CD14-positive monocyte (primary cell): ENCODE measurements at regions not wholly inside any gene's neighbourhood (a gene's known extent, or its start where the extent isn't known, plus 50 kb on each side); places are given as distances from the start of the nearest gene placed in this dataset.

Source experiments
- DNase-seq, 3 donors: peaks; one replicate each; pipeline ENCODE4 v3.0.0-alpha.2; 2011 to 2022
- H2AFZ ChIP-seq: 2 replicates; pipeline ENCODE4 v1.6.0; 2012; ENCODE audit warnings: mild to moderate bottlenecking, low read depth, low read length, inconsistent platforms; ENCODE audit not compliant: insufficient read depth, poor library complexity, severe bottlenecking
- H3K27ac ChIP-seq, 2 donors: 1 replicate in 1 of 2; 2 replicates in 1 of 2; pipeline ENCODE4 v1.5.1; 2012 to 2013; ENCODE audit warnings: low read length in 2 of 2, control low read depth in 1 of 2, inconsistent platforms in 1 of 2, low read depth in 1 of 2, mild to moderate bottlenecking in 1 of 2
- H3K27me3 ChIP-seq, 2 donors: one replicate each; pipeline versions ENCODE4 v1.6.0 to v1.6.1; 2011 to 2013; ENCODE audit warnings: low read length in 2 of 2; ENCODE audit not compliant: control insufficient read depth in 2 of 2, insufficient read depth in 2 of 2
- H3K36me3 ChIP-seq, 2 donors: replicated peaks in 1 of 2; 1 replicate in 1 of 2; 2 replicates in 1 of 2; pipeline versions ENCODE4 v1.5.1 to v1.6.1; 2012 to 2013; ENCODE audit warnings: low read length in 2 of 2, control low read depth in 1 of 2, inconsistent platforms in 1 of 2, mild to moderate bottlenecking in 1 of 2; ENCODE audit not compliant: insufficient read depth in 2 of 2, control insufficient read depth in 1 of 2
- H3K4me1 ChIP-seq, 2 donors: 1 replicate in 1 of 2; 2 replicates in 1 of 2; pipeline versions ENCODE4 v1.5.1 to v1.6.1; 2012 to 2013; ENCODE audit warnings: low read length in 2 of 2, control low read depth in 1 of 2, inconsistent platforms in 1 of 2, mild to moderate bottlenecking in 1 of 2, moderate library complexity in 1 of 2; ENCODE audit not compliant: insufficient read depth in 2 of 2, control insufficient read depth in 1 of 2
- H3K4me2 ChIP-seq: replicated peaks from 2 replicates; pipeline ENCODE3; 2012; ENCODE audit warnings: low read length, moderate library complexity, mild to moderate bottlenecking; ENCODE audit not compliant: poor library complexity, severe bottlenecking; ENCODE audit errors: extremely low read depth
- H3K4me3 ChIP-seq, 3 experiments: fragments of 200-600 bp in 1 of 3; sonication (generic) in 1 of 3; replicated peaks in 1 of 3; 1 replicate in 2 of 3; 2 replicates in 1 of 3; pipeline ENCODE4 v1.5.1; 2011 to 2013; ENCODE audit warnings: low read length in 3 of 3, mild to moderate bottlenecking in 3 of 3, control low read depth in 2 of 3, low read depth in 2 of 3, inconsistent platforms in 1 of 3, moderate library complexity in 1 of 3
- H3K79me2 ChIP-seq: 2 replicates; pipeline ENCODE4 v1.6.0; 2012; ENCODE audit warnings: mild to moderate bottlenecking, control low read depth, inconsistent platforms, low read length, moderate library complexity; ENCODE audit not compliant: insufficient read depth
- H3K9ac ChIP-seq: 2 replicates; pipeline ENCODE4 v1.6.0; 2017; ENCODE audit warnings: low read length, mild to moderate bottlenecking; ENCODE audit not compliant: insufficient read depth, poor library complexity, severe bottlenecking
- H3K9me3 ChIP-seq, 2 donors: replicated peaks in 1 of 2; 1 replicate in 1 of 2; 2 replicates in 1 of 2; pipeline versions ENCODE4 v1.5.1 to v1.6.1; 2012 to 2013; ENCODE audit warnings: low read length in 2 of 2, control low read depth in 1 of 2; ENCODE audit not compliant: control insufficient read depth in 1 of 2, insufficient read depth in 1 of 2
- H4K20me1 ChIP-seq: 2 replicates; pipeline ENCODE4 v1.6.0; 2012; ENCODE audit warnings: mild to moderate bottlenecking, low read length, control low read depth, moderate library complexity; ENCODE audit not compliant: insufficient read depth
- H3K27ac Mint-ChIP-seq, 7 donors: one replicate each; pipeline ENCODE4 v1.8.0; 2020; ENCODE audit warnings: mild to moderate bottlenecking in 7 of 7, mixed read lengths in 7 of 7, moderate library complexity in 6 of 7, inconsistent platforms in 2 of 7
- H3K27me3 Mint-ChIP-seq, 3 donors: one replicate each; pipeline ENCODE4 v1.8.0; 2021 to 2022; ENCODE audit warnings: low read depth in 3 of 3, mild to moderate bottlenecking in 3 of 3, mixed read lengths in 3 of 3, moderate library complexity in 3 of 3, inconsistent platforms in 1 of 3
- H3K36me3 Mint-ChIP-seq, 2 donors: one replicate each; pipeline ENCODE4 v1.8.0; 2020; ENCODE audit warnings: mixed read lengths in 2 of 2, inconsistent platforms in 1 of 2, mild to moderate bottlenecking in 1 of 2
- H3K4me1 Mint-ChIP-seq: one replicate; pipeline ENCODE4 v1.8.0; 2020; ENCODE audit warnings: mild to moderate bottlenecking, mixed read lengths
- H3K4me3 Mint-ChIP-seq, 2 donors: one replicate each; pipeline ENCODE4 v1.8.0; 2020; ENCODE audit warnings: mild to moderate bottlenecking in 2 of 2, mixed read lengths in 2 of 2, moderate library complexity in 1 of 2
- H3K9me3 Mint-ChIP-seq, 7 donors: one replicate each; pipeline ENCODE4 v1.8.0; 2020 to 2022; ENCODE audit warnings: mixed read lengths in 7 of 7, mild to moderate bottlenecking in 6 of 7, moderate library complexity in 6 of 7, inconsistent platforms in 2 of 7
- CTCF ChIP-seq: fragments of 200-600 bp; IDR thresholded peaks from one replicate; pipeline ENCODE4 v1.8.0; 2022; ENCODE audit warnings: antibody characterized with exemption, mild to moderate bottlenecking
- WGBS: methylation state at CpG from one replicate; pipeline ENCODE4 v1.1.5; 2013; ENCODE audit warnings: missing lambda C conversion rate; ENCODE audit not compliant: insufficient coverage; 5-methylcytosine and 5-hydroxymethylcytosine counted together
- intact Hi-C, 2 donors: fragments of 100-400 bp; cut with micrococcal nuclease; formaldehyde crosslinking; loops; one replicate each; pipeline versions ENCODE4 v1.15.0 to v1.15.1; 2023

- no peak for TF ChIP-seq CTCF
- WGBS: no CpG with 5 or more reads among the region's 2 CpGs
- H3K36me3 Mint-ChIP-seq: no peaks in the 10 kb centered on the region
Observed at GRCh38 chr4:25567253-25567652, 88.4 kb upstream of the SLC34A2 start.

DNA sequence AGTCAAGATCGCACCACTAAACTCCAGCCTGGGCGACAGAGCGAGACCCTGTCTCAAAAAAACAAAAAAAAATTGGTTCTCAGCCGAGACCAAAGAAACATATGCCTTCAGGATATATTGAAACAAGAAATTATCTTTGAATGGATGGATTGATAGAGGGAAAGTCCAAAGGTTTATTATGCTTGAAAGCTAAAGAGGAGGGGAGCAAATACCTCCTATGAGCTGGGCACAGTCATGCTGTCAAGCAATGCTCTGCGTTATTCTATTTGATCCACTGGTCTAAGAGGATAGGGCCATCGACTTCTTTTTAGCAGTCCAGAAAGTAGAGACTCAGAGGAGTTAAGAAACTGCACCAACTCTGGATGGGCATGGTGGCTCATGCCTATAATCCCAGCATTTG, 85.9 kb upstream of the SLC34A2 start:
- no peaks in the 10 kb centered on the region for H3K4me1 ChIP-seq
- no peaks in the 10 kb centered on the region for H3K9me3 ChIP-seq
- no peak for DNase-seq
- WGBS: 97% methylated on average over 2 of the region's 6 CpGs
- no peaks in the 10 kb centered on the region for H3K79me2 ChIP-seq
- Mint-ChIP-seq H3K27me3 (peaks cover 4 to 5% (median 5%) of the 10 kb centered on the region in 3 donors), H3K4me1 (no peaks in the 10 kb centered on the region), H3K36me3 (no peaks in the 10 kb centered on the region), H3K9me3 (no peaks in the 10 kb centered on the region), H3K27ac (no peak overlapping the region), H3K4me3 (no peak overlapping the region)
- no peak overlapping the region for H2AFZ ChIP-seq
- H4K20me1 ChIP-seq: no peaks in the 10 kb centered on the region
- no peaks in the 10 kb centered on the region for H3K36me3 ChIP-seq
- no peak overlapping the region for H3K9ac ChIP-seq
- no peak overlapping the region for H3K4me2 ChIP-seq
- intact Hi-C loops: no loop called here
- TF ChIP-seq CTCF: no peak
- H3K4me3 ChIP-seq: no peak overlapping the region
- H3K27ac ChIP-seq: no peak overlapping the region
- H3K27me3 ChIP-seq: no peaks in the 10 kb centered on the region

More at GRCh38 chr4:25567253-25567652, 88.4 kb upstream of the SLC34A2 start:
- H3K27me3 Mint-ChIP-seq: peaks cover 4 to 5% (median 5%) of the 10 kb centered on the region in 3 donors
- Histone ChIP-seq H3K36me3 (no peaks in the 10 kb centered on the region), H2AFZ (no peak overlapping the region), H4K20me1 (no peaks in the 10 kb centered on the region), H3K9me3 (no peaks in the 10 kb centered on the region), H3K4me3 (no peak overlapping the region), H3K27me3 (no peaks in the 10 kb centered on the region), H3K79me2 (no peaks in the 10 kb centered on the region), H3K27ac (no peak overlapping the region), H3K9ac (no peak overlapping the region), H3K4me2 (no peak overlapping the region), H3K4me1 (no peaks in the 10 kb centered on the region)
- no peak overlapping the region for H3K4me3 Mint-ChIP-seq
- no peak overlapping the region for H3K27ac Mint-ChIP-seq
- peaks cover 0 to 1% (median 0%) of the 10 kb centered on the region in 7 donors for H3K9me3 Mint-ChIP-seq
- intact Hi-C loops: no loop called here
- no peak for DNase-seq
- no peaks in the 10 kb centered on the region for H3K4me1 Mint-ChIP-seq
